HG03196 (cell line): ENCODE measurements at regions not wholly inside any gene's neighbourhood (a gene's known extent, or its start where the extent isn't known, plus 50 kb on each side); places are given as distances from the start of the nearest gene placed in this dataset.

Experiments
- ATAC-seq: cut with Tn5 transposase; IDR thresholded peaks from one replicate; pipeline ENCODE4 v1.9.1; 2021; ENCODE audit not compliant: unreplicated experiment

- no peak for ATAC-seq
Measured at GRCh38 chr15:60093273-60094067, 89.4 kb downstream of the FOXB1 start.

- ATAC-seq: no peak
Measured at GRCh38 chr15:60095711-60096110, 91.6 kb downstream of the FOXB1 start.

- ATAC-seq: no peak
Measured at GRCh38 chr15:60096157-60096556, 92.0 kb downstream of the FOXB1 start.

GRCh38 chr15:60101416-60101815 lies 97.3 kb downstream of the FOXB1 start:
- no peak for ATAC-seq

- ATAC-seq: no peak
Measured at GRCh38 chr15:60102748-60103147, 98.6 kb downstream of the FOXB1 start.

GRCh38 chr15:60110909-60111308 lies 106.8 kb downstream of the FOXB1 start:
- no peak for ATAC-seq

- no peak for ATAC-seq
Measured at GRCh38 chr15:60115579-60116380, 111.7 kb downstream of the FOXB1 start.

GRCh38 chr15:60116456-60117089 lies 112.5 kb downstream of the FOXB1 start:
- no peak for ATAC-seq

- ATAC-seq: no peak
Measured at GRCh38 chr15:60118146-60118545, 114.0 kb downstream of the FOXB1 start.

- no peak for ATAC-seq
Measured at GRCh38 chr15:60118626-60119025, 114.5 kb downstream of the FOXB1 start.

- no peak for ATAC-seq
Measured at GRCh38 chr15:60119101-60119500, 115.0 kb downstream of the FOXB1 start.

- ATAC-seq: no peak
Measured at GRCh38 chr15:60120100-60120499, 116.0 kb downstream of the FOXB1 start.

GRCh38 chr15:60121845-60122244 lies 117.7 kb downstream of the FOXB1 start:
- no peak for ATAC-seq

- no peak for ATAC-seq
Measured at GRCh38 chr15:60122691-60123090, 118.6 kb downstream of the FOXB1 start.

GRCh38 chr15:60124460-60125070 lies 120.5 kb downstream of the FOXB1 start:
- ATAC-seq: no peak

- ATAC-seq: no peak
Measured at GRCh38 chr15:60125334-60125733, 121.2 kb downstream of the FOXB1 start.

- ATAC-seq: no peak
Measured at GRCh38 chr15:60126200-60126599, 122.1 kb downstream of the FOXB1 start.

GRCh38 chr15:60126661-60127060 lies 122.5 kb downstream of the FOXB1 start:
- no peak for ATAC-seq

- no peak for ATAC-seq
Measured at GRCh38 chr15:60128000-60128376, 123.9 kb downstream of the FOXB1 start.

GRCh38 chr15:60128710-60129109 lies 124.6 kb downstream of the FOXB1 start:
- no peak for ATAC-seq

- no peak for ATAC-seq
Measured at GRCh38 chr15:60130398-60130797, 126.3 kb downstream of the FOXB1 start.
